ENCODE measurements at regions not wholly inside any gene's neighbourhood (a gene's known extent, or its start where the extent isn't known, plus 50 kb on each side); places are given as distances from the start of the nearest gene placed in this dataset.

- DNase-seq = no peak
These were observed 609.7 kb upstream of the SLITRK1 start for GRCh38 chr13:84491952-84492351.

GRCh38 chr13:84487752-84488151, 605.5 kb upstream of the SLITRK1 start:
- no peak for DNase-seq

DNA sequence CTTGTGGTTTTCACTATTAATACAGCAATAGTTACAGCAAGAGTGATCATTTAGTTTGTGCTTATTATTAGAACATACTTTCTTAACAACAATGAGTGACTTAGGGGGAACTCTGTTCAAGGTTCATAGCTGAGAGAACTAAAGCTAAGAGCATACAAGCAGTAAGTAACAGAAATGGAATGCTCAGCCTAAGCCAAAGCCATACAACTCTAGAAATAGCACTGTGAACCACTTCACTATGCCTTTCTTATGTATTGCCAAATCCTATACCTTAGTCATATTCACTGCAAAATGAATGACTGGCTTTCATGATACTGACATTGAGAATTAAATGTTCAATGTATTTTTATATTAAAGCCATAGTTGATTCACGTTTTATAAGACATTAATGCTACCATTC, 599.7 kb upstream of the SLITRK1 start:
- no peak for DNase-seq

DNA sequence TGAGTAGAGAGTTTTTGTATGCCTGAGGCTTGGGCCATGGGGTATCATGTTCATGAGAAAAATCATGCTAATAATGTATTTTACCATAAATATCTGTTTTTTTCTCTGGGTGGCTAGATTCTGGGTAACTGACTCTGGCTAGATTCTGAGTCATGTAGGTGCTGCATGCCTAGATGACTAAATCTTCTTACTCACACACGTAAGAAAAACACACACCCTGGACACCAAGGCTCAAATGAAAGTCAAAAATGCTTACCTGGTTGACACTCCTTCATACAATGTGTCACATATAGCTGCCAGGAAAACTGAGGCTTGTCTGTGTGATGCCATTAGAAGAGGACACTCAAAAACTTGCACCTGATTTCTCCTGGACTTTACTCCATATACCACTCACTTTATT, 597.4 kb upstream of the SLITRK1 start:
- DNase-seq = no peak

- DNase-seq = no peak
These were observed 588.3 kb upstream of the SLITRK1 start for GRCh38 chr13:84470528-84470927.

DNA sequence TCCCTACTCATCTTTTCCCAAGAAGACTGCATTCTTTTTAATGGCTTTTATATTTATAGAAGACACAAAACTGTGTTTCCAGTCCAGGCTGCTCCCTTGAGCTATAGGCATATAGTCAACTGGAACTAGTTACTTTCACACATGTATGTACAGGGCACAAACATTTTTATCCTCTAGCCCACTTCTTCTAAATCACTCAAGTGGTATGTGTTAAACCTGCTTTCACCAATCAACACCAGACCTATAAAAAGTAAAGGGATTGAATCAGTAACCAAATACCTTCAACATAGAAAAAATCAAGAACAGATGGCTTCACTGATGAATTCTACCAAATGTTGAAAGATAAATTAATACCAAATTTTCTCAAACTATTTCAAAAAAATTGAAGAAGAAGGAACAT, 584.2 kb upstream of the SLITRK1 start:
- no peak for DNase-seq

DNA sequence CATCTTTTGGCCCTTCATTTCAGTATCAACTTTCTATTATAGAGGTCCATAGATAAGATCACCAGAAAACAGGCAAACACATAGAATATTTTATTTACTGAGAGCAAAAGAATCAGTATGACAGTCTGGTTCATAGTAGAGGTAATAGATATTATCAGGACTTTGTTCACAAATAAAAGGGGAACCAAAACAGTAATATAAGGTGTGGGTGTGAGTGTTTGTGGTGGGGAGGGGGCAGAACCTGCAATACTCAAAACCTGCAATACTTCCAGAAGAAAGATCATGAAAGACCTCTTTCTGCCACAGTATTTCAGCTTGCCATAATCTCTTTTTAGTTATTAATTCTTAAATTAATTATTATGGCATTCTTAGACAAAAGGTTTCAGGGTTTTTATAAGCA, 578.7 kb upstream of the SLITRK1 start:
- DNase-seq = no peak

DNA sequence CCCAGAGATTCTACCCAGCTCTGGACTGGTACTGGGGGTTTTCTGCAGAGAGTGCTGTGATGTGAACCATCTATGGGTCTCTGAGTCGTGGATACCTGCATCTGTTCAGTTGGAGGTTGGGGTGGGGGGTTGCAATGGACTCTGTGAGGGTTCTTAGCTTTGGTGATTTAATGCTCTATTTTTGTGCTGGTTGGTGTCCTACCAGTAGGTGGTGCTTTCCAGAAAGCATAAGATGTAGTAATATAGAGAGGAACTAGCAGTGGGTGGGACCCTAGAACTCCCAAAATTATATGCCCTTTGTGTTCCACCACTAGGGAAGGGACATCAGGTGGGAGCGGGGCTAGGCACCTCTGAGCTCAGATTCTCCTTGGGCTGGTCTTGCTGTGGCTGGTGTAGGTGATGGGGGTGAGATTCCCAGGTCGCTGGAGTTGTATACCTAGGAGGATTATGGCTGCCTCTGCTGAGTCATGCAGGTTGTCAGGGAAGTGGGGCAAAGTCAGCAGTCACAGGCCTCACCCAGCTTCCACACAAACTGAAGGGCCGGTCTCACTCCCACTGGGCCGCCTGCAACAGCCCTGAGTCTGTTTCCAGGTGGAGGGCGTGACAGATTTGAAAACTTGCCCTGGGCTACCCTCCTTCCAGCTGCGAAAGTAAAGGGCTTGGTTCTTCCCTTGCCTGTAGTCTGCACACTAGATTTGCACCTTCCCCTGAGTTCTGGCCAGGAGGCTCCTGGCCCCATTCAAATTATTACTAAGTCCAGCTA, 573.0 kb upstream of the SLITRK1 start:
- DNase-seq = no peak

DNA sequence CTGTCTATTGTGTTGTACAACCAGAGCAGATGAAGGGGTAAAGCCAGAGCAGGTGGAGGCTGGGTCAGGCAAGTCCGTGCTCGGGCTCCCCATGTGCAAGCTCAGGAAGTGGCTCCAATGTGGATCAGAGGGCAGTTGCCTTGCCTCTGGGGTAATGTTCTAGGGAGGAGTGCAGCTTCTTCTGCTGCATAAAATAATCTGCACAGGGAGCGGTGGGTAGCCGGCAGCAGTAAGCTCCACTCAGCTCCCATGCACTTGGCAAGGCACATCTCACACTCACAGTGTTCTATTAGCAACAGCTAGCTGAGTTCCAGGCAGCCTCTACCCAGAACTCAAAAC, 565.3 kb upstream of the SLITRK1 start:
- no peak for DNase-seq

- no peak for DNase-seq
These were observed 564.8 kb upstream of the SLITRK1 start for GRCh38 chr13:84446972-84447639.

- DNase-seq = no peak
These were observed 563.5 kb upstream of the SLITRK1 start for GRCh38 chr13:84445776-84446175.

- DNase-seq = no peak
These were observed 561.2 kb upstream of the SLITRK1 start for GRCh38 chr13:84443463-84443862.

DNA sequence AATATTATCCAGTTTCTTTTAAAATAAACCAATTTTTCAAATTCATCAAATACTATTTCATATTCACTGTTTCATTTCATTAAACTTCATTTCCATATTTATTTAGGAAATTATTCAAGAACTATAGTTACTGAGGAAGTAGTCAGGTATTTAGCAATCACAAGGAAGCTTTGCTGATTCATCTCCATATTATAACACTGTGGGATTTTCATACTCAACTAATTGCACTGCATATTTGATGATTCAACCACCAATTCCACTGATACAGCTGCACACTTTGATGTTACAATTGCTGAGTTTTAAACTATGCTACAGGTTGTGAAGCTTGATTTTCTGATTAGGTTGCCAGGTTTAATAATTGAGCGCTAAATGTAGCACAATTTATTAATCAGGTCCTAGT, 556.8 kb upstream of the SLITRK1 start:
- no peak for DNase-seq

GRCh38 chr13:84433024-84433423, 550.8 kb upstream of the SLITRK1 start:
- DNase-seq = no peak

DNA sequence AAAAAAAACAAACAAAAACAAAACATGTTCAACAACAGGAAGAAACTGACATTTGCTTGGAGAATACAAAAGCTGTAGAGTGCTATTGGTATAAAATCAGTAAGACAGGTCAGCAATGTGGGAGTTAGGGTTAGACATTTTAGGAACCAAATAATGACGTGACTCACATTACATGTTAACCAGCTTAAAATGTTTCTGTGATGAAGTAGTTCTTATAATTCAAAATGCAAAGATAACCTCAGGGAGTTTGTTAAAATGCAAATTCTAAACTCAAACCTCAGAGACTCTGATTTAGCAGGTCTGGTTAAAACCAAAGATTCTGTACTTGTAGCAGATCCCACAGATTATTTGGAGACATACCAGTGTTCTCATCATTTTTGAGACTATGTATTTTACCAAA, 549.4 kb upstream of the SLITRK1 start:
- no peak for DNase-seq

DNA sequence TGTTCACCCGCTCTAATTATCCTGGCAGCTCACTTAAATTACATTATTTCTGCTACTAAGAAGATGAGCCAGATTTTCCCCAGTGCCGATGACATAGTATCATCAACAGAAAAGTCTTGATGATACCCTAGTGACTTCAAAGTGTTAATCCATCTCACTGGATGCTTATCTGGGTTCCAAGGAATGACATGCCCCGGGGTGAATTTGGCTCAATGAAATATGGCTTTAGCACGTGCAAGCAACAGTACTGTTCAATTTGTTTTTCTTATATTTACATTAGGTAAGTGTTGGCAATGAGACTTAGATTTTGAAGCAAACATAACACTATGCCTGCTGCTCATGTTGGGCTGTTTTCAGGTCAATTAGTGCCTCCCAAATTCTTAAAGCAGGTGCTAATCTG, 548.2 kb upstream of the SLITRK1 start:
- DNase-seq = no peak

- no peak for DNase-seq
These were observed 547.7 kb upstream of the SLITRK1 start for GRCh38 chr13:84430015-84430414.

GRCh38 chr13:84418041-84418440, 535.8 kb upstream of the SLITRK1 start:
- DNase-seq = no peak

GRCh38 chr13:84417416-84417815, 535.1 kb upstream of the SLITRK1 start:
- DNase-seq = no peak

GRCh38 chr13:84413016-84413415, 530.7 kb upstream of the SLITRK1 start:
- DNase-seq = no peak

DNA sequence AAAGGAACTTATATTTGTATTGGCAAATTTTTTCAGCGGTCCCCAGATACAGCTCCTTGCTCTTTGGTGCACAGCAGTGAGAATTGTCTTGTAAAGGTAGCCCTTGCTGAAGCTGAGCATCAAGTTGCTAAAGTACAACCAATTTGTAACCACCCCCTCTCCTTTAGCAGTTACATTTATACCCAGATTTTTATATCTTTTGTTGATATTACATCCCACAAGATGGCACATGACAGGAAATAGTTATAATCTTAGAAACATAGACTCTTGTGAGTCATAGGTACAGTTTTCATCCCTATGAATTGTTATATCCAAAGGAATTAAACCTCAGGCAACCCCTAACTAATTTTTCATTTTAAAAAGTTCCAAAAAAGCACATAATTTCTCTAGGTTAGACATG, 523.0 kb upstream of the SLITRK1 start:
- DNase-seq = no peak

DNA sequence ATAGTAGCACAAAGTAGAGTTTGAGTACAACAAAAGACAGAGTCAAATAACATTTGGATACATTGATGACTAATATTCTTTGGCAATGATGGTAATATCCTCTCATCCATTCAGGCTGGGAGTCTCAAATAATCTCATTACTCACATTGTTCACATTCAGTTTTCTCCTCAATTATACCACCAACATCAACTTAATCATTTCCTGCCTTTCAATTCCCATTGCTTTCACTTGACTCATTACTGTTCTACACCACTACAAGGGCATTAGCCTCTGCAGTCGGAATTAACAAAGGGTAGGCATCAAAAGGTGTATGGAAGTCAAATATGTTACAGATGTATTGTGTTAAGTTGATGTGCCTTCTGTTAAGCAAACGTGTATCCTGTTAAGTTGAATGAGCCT, 518.4 kb upstream of the SLITRK1 start:
- DNase-seq = no peak

DNA sequence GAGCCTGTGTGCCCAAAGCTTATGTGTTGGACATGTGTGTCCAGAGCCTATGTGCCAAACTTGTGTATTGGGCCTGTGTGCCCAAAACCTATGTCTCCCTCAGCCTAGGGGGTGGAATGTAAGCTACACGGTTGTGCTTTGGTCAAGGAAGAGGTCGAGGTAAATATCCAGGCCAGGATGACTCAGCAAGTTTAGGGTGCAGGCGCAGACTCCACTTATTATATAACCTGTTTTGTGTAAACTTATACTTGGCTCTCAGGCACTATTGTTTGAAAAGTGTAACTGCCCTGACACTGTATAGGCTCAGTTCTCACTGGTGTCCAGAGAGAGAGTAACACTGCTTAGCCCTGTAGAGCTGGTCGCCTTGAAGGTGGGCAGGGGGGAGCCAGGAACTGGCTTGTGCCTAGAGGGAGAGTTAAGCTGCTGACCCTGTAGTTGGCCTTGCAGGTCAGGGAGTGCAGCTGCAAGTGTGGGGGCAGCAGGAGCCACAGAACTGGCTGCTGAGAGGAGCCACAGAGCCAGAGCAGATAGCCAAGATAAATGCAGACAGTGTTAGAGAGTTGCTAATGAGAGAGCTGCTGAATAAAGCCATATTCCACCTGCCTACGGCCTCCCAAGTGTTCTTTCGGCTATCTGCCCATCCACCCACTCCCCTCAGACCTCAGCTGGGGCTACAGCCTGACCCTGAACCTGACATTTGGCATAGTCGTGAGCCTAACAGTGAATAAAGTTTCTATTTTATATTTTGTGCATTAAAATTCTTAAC, 517.2 kb upstream of the SLITRK1 start:
- DNase-seq = no peak

- DNase-seq = no peak
These were observed 511.8 kb upstream of the SLITRK1 start for GRCh38 chr13:84393981-84394625.

Measured in CD4-positive, alpha-beta T cell treated with Interleukin-4 for 1 hour (primary cell).